ENCODE measurements at regions not wholly inside any gene's neighbourhood (a gene's known extent, or its start where the extent isn't known, plus 50 kb on each side); places are given as distances from the start of the nearest gene placed in this dataset.
"Not testable (repeated sequence)": the region's sequence is repeated elsewhere in the genome, so short reads cannot be mapped to it uniquely, and the experiment has no call there.

GRCh38 chr9:129428864-129429577 lies 191.9 kb downstream of the C9orf50 start:
- DNase-seq = no peak

DNA sequence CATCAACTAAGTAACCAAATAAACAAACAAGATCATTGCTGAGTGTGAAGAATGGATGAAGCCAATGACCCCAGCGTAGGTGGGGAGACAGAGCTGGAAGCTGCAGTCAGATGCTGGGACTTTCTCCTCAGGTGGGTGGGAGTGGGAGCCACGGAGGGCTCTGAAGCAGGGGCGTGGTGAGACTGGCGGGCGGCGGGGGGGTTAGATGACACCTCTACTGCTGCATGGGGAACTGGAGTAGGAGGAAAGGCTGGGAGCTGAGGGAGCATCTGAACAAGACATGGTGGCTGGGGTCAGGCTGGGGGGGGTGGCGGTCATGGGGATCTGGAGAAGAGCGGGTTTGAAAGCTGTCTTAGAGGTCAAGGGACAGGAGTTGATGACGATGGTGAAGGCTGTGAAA lies 193.8 kb downstream of the C9orf50 start:
- no peak for DNase-seq

DNA sequence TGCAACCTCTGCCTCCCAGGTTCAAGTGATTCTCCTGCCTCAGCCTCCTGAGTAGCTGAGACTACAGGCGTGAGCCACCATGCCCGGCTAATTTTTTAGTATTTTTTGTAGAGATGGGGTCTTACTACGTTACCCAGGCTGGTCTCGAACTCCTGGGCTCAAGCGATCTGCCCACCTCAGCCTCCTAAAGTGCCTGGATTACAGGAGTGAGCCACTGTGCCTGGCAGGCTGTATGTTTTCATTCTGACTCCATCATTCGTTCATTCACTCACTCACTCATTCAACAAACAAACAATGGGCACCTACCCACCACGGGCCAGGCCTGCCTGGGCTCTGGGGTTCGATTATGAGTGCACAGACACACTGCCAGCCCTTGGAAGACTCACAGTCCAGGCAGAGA lies 197.1 kb downstream of the C9orf50 start:
- DNase-seq = not testable (repeated sequence)

DNA sequence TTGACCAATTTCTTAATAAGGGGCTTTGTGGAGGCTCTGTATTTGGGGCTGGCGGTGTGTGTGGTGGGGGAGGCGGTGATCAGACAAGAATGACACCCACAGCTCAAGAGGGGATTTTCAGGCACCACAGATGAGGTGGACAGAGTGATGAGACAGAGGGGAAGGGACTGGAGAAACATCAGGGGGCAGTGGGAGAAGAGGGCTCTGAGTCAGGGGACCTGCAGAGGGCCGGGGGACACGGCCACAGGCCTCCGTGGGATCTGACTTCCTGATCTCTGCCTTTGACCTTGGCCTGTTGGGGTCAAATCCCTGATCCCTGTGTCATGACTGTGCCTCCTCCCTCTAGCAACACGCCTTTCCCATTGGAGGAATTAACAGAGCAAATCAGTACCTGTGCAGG lies 197.7 kb downstream of the C9orf50 start:
- no peak for DNase-seq

DNA sequence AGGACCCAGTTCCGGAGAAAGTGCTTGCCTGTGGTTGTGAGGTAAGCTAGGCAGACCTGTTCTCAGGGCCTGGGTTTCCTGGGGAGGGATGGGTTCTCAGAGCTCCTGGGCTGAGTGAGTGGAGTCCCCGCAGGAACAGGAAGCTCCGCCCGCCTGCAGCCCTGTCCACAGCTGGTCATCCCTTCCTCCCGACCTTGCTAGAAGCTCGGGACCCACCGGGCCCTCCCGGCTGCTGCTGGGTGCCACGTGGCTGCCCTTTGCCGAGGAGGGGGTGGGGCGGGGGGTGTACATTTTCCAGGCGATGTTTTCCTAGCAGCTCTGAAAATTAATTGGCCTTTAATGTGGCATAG lies 198.1 kb downstream of the C9orf50 start:
- no peak for DNase-seq

DNA sequence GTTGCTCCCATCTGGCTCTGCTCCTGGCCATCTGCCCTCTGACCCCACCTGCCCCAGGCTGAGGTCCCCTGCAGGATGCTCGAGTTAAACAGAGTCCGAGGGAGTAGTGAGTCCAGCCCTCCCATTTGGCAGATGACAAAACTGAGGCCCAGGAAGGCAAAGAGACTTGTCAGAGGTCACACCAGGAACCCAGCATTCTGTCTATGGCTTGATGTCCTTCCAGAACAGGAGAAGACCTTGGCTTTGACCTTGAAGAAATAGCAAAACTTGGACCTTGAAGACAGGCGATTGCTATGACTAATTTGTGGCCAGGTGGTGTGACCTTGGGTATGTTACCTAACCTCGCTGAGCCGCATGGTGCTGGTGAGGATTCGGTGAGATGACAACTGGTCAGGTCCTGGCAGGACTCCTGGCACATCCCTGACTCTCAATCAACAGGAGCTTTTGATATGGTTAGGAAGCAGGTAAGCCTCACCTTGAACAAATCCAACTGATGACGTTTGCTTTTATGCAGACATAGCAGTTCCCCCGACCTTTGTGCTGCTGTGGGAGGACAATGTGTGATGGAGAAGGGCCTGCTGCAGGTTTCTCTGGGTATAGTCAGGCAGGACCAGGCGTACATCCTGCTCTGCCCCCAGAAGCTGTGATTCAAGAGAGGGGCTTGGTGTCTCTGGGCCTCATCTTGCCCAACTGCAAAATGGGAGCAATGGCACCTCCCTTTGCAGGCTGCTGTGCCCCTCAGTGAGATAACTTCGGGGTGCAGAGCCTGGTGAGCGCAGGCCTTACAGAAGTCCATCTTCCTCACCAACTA lies 198.7 kb downstream of the C9orf50 start:
- DNase-seq = no peak

- no peak for DNase-seq
Observed at GRCh38 chr9:129421371-129421770, 199.5 kb downstream of the C9orf50 start.

- DNase-seq = no peak
Observed at GRCh38 chr9:129420721-129421120, 200.2 kb downstream of the C9orf50 start.

GRCh38 chr9:129419382-129419899 lies 201.5 kb downstream of the C9orf50 start:
- no peak for DNase-seq

GRCh38 chr9:129418451-129418850 lies 202.4 kb downstream of the C9orf50 start:
- no peak for DNase-seq

- DNase-seq = no peak
Observed at GRCh38 chr9:129416821-129417539, 203.9 kb downstream of the C9orf50 start.

DNA sequence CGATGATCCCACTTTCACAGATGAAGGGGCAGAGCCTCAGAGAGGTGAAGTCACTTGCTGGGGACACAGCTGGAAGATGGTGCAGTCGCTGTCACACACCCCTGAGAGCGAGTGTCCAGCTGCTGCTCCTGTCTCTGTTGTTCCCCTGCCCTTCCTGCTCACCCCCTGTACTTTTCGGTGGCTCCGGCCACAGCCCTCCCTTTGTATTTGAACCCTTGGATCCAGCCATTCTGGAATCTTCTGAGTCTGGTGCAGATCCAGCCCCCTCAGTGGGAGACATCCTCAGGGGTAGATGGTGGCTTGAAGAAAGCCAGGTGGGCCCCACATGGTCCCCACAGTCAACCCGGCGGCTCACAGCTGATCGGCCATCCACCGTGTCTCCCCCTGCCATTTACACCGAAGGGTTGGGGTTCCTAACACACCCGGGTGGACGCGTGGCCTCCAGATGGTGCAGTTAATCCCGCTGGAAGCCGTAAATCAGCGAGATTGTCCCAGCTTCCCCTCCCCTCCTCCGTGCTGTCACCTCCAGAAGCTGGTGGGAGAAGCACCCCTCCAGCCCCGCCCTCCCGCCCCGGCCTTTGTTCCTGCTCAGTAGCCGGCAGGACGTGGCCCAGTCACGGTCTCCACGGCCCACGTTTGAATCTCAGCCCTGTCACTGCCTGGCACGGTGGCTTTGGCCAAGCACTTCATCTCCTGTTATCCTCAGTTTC lies 204.8 kb downstream of the C9orf50 start:
- no peak for DNase-seq

DNA sequence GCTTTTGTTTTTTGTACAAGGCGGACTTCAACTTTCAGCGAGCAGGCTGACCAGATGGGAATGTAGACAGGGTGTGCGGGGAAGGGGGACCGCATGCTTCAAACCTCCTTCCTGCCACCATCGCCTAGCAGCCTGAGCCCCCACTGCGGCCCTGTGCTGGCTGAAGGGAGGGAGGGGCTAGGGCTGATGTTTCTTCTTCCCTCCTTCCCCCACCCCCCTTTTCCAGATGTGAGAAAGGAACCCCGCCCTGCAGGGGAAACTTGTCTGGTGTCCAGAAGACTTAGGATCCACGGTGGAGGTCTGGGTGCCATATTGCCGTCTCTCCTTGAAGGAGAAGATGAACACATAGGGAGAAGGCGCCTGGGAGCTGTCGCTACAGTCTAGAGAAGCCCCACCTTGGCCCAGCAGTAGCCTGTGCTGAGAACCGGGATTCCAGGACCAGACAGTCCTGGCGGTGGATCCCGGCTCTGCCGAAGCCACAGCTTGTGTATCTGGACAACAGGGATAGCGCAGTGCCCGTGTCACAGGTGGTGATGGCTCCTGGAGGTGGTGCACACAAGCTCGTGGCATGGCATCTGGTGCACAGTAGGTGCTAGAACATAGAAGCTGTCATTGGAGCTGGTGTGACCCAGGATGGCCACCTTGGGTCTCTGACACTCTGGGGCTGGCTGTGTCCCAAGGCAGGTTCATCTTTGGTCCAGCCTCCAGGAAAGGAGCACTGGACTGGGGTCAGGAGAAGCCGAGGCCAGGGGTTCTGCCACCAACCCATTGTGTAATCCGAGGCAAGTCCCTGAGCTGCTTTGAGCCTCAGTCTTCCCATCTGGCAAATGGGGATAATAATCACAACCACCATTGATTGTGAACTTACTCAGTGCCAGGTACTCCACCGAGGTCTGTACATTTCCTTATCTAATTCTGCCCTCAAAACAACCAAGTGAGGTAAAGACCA lies 205.6 kb downstream of the C9orf50 start:
- DNase-seq = no peak

DNA sequence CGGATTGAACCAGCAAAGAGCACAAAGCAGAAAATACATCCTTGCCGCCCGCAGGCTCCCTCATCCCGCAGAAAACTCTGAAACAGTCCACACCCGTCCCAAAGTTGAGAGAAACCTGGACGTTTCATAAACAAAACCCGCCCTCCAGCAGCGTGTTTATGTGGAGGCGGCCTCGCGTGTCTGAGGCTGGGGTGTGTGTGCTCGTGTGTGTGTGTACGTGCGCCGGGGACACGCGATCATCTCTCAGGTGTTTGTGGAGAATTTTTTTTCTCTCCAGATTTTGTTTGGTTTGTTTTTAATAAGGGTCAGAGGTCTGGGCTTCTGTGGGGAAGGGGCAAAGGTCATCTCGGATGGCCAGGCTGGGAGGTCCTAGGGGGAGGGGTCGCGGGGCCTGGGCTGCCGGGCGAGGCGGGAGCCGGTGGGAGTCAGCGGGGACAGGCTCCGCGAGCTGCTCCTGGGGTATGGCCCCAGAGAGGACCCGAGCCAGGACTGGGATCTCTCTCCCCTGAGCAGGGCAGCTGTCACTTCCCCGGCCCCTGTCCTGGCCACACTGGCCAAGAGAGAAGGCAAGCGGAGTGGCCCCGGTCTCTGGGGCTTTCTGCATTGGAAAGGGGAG lies 206.4 kb downstream of the C9orf50 start:
- DNase-seq = peak; percentile 36

DNA sequence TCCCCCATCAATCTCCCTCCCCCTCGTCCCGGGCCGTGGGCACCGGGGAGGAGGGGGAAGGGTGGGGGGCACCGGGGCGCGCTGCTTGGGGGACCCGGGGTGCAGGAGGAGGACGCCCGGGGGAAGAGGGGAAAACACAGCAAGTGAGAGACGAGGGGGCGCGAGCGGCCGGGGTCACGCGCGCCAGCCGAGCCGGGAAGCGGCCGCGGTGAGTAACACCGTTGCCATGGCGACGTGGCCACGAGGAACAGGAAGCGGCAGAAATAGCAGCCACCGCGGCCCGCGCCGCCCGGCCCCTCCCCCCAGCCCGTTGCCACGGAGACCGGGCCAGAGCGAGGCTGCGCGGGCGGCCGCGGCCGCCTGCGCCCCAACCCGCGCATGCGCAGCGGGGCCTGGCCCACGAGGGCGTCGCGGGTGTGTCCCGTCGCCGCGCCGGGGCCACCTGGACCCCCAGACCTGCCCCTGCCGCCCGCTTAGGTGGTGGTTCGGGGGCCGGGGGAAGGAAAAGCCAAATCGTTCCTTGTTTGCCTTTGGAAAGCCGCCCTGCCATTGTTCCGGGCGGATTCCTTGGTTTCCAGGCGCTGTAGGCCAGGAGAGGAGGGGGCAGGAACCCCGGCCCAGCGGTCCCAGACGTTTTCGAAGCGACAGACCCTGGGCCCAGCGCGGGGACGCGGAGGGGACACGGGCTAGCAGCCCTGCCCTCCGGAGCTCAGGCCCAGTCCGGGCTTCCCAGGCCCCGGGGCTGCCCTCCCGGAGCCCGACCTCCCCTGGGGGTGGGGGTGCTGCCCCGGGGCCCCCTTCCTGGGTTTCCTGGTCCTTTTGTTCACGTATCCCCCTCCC lies 207.1 kb downstream of the C9orf50 start:
- peak; percentile 99 for DNase-seq

- DNase-seq = peak; percentile 53
Observed at GRCh38 chr9:129412814-129413536, 207.9 kb downstream of the C9orf50 start.

DNA sequence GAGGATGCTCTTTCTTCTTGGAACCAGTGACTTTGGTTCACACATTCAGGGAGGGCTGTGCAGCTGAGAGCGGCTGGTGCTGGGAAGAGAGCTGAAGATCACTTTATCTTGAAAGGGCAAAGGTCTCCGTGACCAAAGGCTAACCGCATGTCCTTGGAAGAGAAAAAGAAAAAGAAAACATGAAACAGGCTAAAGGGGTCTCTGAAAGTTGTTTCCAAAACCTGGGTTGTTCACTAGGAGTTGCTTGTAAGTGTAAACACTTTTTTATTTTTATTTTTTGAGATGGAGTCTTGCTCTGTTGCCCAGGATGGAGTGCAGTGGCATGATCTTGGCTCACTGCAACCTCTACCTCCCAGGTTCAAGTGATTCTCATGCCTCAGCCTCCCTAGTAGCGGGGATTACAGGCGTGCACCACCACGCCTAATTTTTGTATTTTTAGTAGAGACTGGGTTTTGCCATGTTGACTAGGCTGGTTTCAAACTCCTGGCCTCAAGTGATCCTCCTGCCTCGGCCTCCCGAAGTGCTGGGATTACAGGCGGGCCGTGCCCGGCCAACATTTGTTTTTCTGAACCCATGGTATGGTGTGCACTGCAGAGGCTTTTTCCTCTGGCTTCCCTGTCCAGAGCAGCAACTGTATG lies 208.6 kb downstream of the C9orf50 start:
- not testable (repeated sequence) for DNase-seq

GRCh38 chr9:129411501-129412175 lies 209.3 kb downstream of the C9orf50 start:
- DNase-seq = no peak

Measured in stimulated activated CD4-positive, alpha-beta T cell treated with anti-CD3 and anti-CD28 coated beads, Interleukin-4, amount 100 ng/mL, for 24 hours (primary cell).